OCI-LY3 (cell line): ENCODE measurements at regions not wholly inside any gene's neighbourhood (a gene's known extent, or its start where the extent isn't known, plus 50 kb on each side); places are given as distances from the start of the nearest gene placed in this dataset.

ENCODE experiments used
- CTCF ChIP-seq: fragments of 200-600, 300-600 bp; sonication (generic); IDR thresholded peaks from 2 replicates; pipeline ENCODE4 v1.5.1; 2014; ENCODE audit warnings: antibody characterized with exemption, low read length, low read depth
- EZH2phosphoT487 ChIP-seq: fragments of 200-600 bp; shearing (Covaris generic); IDR thresholded peaks from 2 replicates; pipeline ENCODE4 v1.6.1; 2018; ENCODE audit warnings: antibody characterized with exemption, mixed run types, low read depth

GRCh38 chr3:40873934-40874699 lies 325.2 kb upstream of the CTNNB1 start:
- TF ChIP-seq CTCF (no peak), EZH2phosphoT487 (no peak)
